Endothelial cell of umbilical vein (primary cell): ENCODE measurements at regions not wholly inside any gene's neighbourhood (a gene's known extent, or its start where the extent isn't known, plus 50 kb on each side); places are given as distances from the start of the nearest gene placed in this dataset.

Experiments
- BruUV-seq: library from RNA; stranded (reverse); fragments of 400-500 nt; replicated peaks from 2 replicates; lab custom pipeline; 2021; lab: Mats Ljungman, UMichigan
- CTCF ChIA-PET: fragments of 300-600, 350-600 bp; sonication (Branson Sonifier 250); formaldehyde crosslinking; loops from one replicate; lab custom pipeline; 2021; ENCODE audit warnings: antibody characterized with exemption, inconsistent platforms; lab: Charles Lee
- POLR2A ChIA-PET: fragments of 300-600, 350-600 bp; sonication (Branson Sonifier 250); formaldehyde crosslinking; loops from one replicate; lab custom pipeline; 2021; ENCODE audit warnings: antibody characterized with exemption, inconsistent platforms; lab: Charles Lee
- DNase-seq: peaks from one replicate; pipeline ENCODE4 v3.0.0-alpha.2; 2011; ENCODE audit warnings: low read depth, low spot score
- FAIRE-seq: peaks from 2 replicates; lab custom pipeline; 2011; peaks lifted over from hg19 to GRCh38; lab: Jason Lieb, UNC
- H2AFZ ChIP-seq: 2 replicates; pipeline ENCODE4 v1.6.0; 2012; ENCODE audit warnings: low read depth, low read length, control low read depth, inconsistent platforms
- H3K27ac ChIP-seq: 2 replicates; pipeline ENCODE4 v1.5.1; 2011; ENCODE audit warnings: low read depth, mild to moderate bottlenecking, control low read depth, low read length, moderate library complexity; ENCODE audit not compliant: insufficient read depth
- H3K27me3 ChIP-seq, 2 experiments: 2 replicates each; pipeline versions ENCODE4 v1.6.0 to v1.6.1; 2011; ENCODE audit warnings: low read length in 2 of 2, mixed read lengths in 1 of 2; ENCODE audit not compliant: control insufficient read depth in 2 of 2, insufficient read depth in 2 of 2
- H3K36me3 ChIP-seq, 2 experiments: 2 replicates in 1 of 2; 3 replicates in 1 of 2; pipeline ENCODE4 v1.5.1; 2011; ENCODE audit warnings: low read length in 2 of 2, mild to moderate bottlenecking in 1 of 2, moderate library complexity in 1 of 2; ENCODE audit not compliant: control insufficient read depth in 2 of 2, insufficient read depth in 2 of 2; ENCODE audit errors: extremely low read depth in 1 of 2
- H3K4me1 ChIP-seq: 3 replicates; pipeline ENCODE4 v1.5.1; 2011; ENCODE audit warnings: mild to moderate bottlenecking, low read length; ENCODE audit not compliant: control insufficient read depth, insufficient read depth; ENCODE audit errors: extremely low read depth
- H3K4me2 ChIP-seq: 2 replicates; pipeline ENCODE4 v1.6.1; 2011; ENCODE audit warnings: low read length, control low read depth, mixed read lengths; ENCODE audit not compliant: insufficient read depth
- H3K4me3 ChIP-seq, 3 experiments: fragments of 200-600 bp in 1 of 3; sonication (generic), shearing (Covaris generic) in 1 of 3; replicated peaks in 1 of 3; 2 replicates each; pipeline ENCODE4 v1.5.1; 2011 to 2016; ENCODE audit warnings: control low read depth in 3 of 3, low read length in 3 of 3, mild to moderate bottlenecking in 2 of 3, inconsistent platforms in 1 of 3, low read depth in 1 of 3, moderate library complexity in 1 of 3; ENCODE audit not compliant: insufficient read depth in 1 of 3
- H3K79me2 ChIP-seq: 2 replicates; pipeline ENCODE4 v1.6.0; 2012; ENCODE audit warnings: low read length, inconsistent platforms; ENCODE audit not compliant: control insufficient read depth, insufficient read depth
- H3K9ac ChIP-seq: replicated peaks from 2 replicates; pipeline ENCODE3; 2011; ENCODE audit warnings: low read length, control low read depth; ENCODE audit not compliant: insufficient read depth; ENCODE audit errors: extremely low read depth
- H3K9me1 ChIP-seq: replicated peaks from 3 replicates; pipeline ENCODE4 v1.6.0; 2011; ENCODE audit warnings: mild to moderate bottlenecking, low read length; ENCODE audit not compliant: control insufficient read depth, insufficient read depth; ENCODE audit errors: extremely low read depth
- H3K9me3 ChIP-seq: replicated peaks from 2 replicates; pipeline ENCODE4 v1.5.1; 2012; ENCODE audit warnings: low read length, inconsistent platforms; ENCODE audit not compliant: control insufficient read depth, insufficient read depth
- H4K20me1 ChIP-seq: replicated peaks from 2 replicates; pipeline ENCODE3; 2011; ENCODE audit warnings: mild to moderate bottlenecking, low read length; ENCODE audit not compliant: control insufficient read depth, insufficient read depth; ENCODE audit errors: extremely low read depth
- EZH2 ChIP-seq: IDR thresholded peaks from 2 replicates; pipeline ENCODE4 v1.6.1; 2012; ENCODE audit warnings: borderline replicate concordance, low read depth, mild to moderate bottlenecking, moderate library complexity, low read length, inconsistent platforms; ENCODE audit not compliant: severe bottlenecking
- FOS ChIP-seq: IDR thresholded peaks from 2 replicates; pipeline ENCODE4 v1.6.1; 2011; ENCODE audit warnings: mild to moderate bottlenecking, low read length, moderate library complexity, borderline replicate concordance; ENCODE audit not compliant: insufficient read depth
- JUN ChIP-seq: IDR thresholded peaks from 2 replicates; pipeline ENCODE4 v1.6.1; 2011; ENCODE audit warnings: borderline replicate concordance, low read depth; ENCODE audit not compliant: insufficient read length, insufficient read depth
- MYC ChIP-seq: IDR thresholded peaks from one replicate; pipeline ENCODE4 v1.6.1; 2011; ENCODE audit warnings: mild to moderate bottlenecking, low read depth, low read length
- POLR2A ChIP-seq: IDR thresholded peaks from 2 replicates; pipeline ENCODE4 v1.6.1; 2012; ENCODE audit warnings: low read depth, mild to moderate bottlenecking, control low read depth, low read length
- POLR2AphosphoS5 ChIP-seq: IDR thresholded peaks from 2 replicates; pipeline ENCODE4 v1.6.1; 2012; ENCODE audit warnings: low read depth, mild to moderate bottlenecking, control low read depth, low read length, moderate library complexity; ENCODE audit not compliant: insufficient read depth
- dilution Hi-C: fragments of 300-500 bp; cut with MboI; formaldehyde crosslinking; loops from one replicate; pipeline ENCODE4 v1.15.0; 2019; ENCODE audit warnings: low sequenced_read_pairs; ENCODE audit not compliant: extremely low pct_ligation_motif_present
- intact Hi-C: fragments of 100-400 bp; cut with micrococcal nuclease; formaldehyde crosslinking; loops from one replicate; pipeline ENCODE4 v1.10.0; 2022
- TF ChIP-seq, protein P1 (sequence below): IDR thresholded peaks from 2 replicates; pipeline ENCODE4 v1.6.1; 2011; ENCODE audit not compliant: insufficient read depth, insufficient read length

DNA sequence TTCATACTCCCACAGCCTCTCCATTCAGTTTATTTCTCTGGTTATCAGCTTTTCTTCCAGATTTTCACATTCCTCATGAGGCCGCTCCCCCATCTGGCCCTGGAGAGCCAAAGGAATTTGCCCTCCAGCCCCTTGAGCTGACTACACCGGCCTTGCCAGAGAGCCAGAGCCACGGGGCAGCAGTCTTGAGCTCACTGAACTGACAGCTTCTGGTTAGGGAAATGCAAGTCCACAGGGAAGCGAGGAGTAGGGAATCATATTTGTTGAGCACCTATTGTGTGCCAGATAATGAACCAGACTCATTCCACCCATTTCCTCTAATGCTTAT lies 102.4 kb downstream of the ABCC12 start:
- no peaks in the 10 kb centered on the region for H3K36me3 ChIP-seq
- TF ChIP-seq POLR2AphosphoS5 (no peak), EZH2 (no peak)
- H3K4me1 ChIP-seq: no peaks in the 10 kb centered on the region
- DNase-seq (peak; percentile 2), FAIRE-seq (no peak)
- intact Hi-C loops: loop anchor here (10.0 kb wide), 1 partner anchor 1109 kb away; no protein-coding TSS in a partner anchor
- no peaks in the 10 kb centered on the region for H3K9me1 ChIP-seq
- no peak overlapping the region for H3K4me3 ChIP-seq
- H3K9ac ChIP-seq: no peak overlapping the region
- H3K79me2 ChIP-seq: no peaks in the 10 kb centered on the region
- CTCF ChIA-PET: interaction anchor here (0.7 to 6.0 kb wide), 5 partner anchors 43 to 1015 kb away, joined by 3 to 199 read pairs (median 4); partner anchors contain the start of gene NETO2
- POLR2A ChIA-PET: interaction anchor here (0.6 kb wide), 1 partner anchor 1076 kb away, joined by 3 read pairs; no protein-coding TSS in a partner anchor
- no peak overlapping the region for H2AFZ ChIP-seq
- no peak overlapping the region for H3K4me2 ChIP-seq
- H4K20me1 ChIP-seq: no peaks in the 10 kb centered on the region
- H3K9me3 ChIP-seq: no peaks in the 10 kb centered on the region
- H3K27ac ChIP-seq: no peak overlapping the region
- dilution Hi-C loops: no loop called here
- no TSS peak for BruUV-seq
- peaks cover 0 to 2% of the 10 kb centered on the region in 2 experiments for H3K27me3 ChIP-seq

- ChIA-PET CTCF (interaction anchor here (0.7 to 6.0 kb wide), 5 partner anchors 43 to 1015 kb away, joined by 3 to 199 read pairs (median 4); partner anchors contain the start of gene NETO2), POLR2A (interaction anchor here (0.6 kb wide), 1 partner anchor 1075 kb away, joined by 3 read pairs; no protein-coding TSS in a partner anchor)
- dilution Hi-C loops (no loop called here), intact Hi-C loops (loop anchor here (10.0 kb wide), 1 partner anchor 1108 kb away; no protein-coding TSS in a partner anchor)
- no peak overlapping the region for H3K4me3 ChIP-seq
- no peak overlapping the region for H3K4me2 ChIP-seq
- no peaks in the 10 kb centered on the region for H3K9me1 ChIP-seq
- H3K27ac ChIP-seq: no peak overlapping the region
- no peak overlapping the region for H3K9ac ChIP-seq
- TF ChIP-seq MYC (no peak), EZH2 (no peak), JUN (no peak), FOS (no peak), POLR2A (no peak)
- TF ChIP-seq, protein P1, sequence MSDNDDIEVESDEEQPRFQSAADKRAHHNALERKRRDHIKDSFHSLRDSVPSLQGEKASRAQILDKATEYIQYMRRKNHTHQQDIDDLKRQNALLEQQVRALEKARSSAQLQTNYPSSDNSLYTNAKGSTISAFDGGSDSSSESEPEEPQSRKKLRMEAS: no peak
- no peaks in the 10 kb centered on the region for H4K20me1 ChIP-seq
- BruUV-seq: no TSS peak
- no peaks in the 10 kb centered on the region for H3K4me1 ChIP-seq
- no peak overlapping the region for H2AFZ ChIP-seq
- H3K27me3 ChIP-seq: peaks cover 0 to 2% of the 10 kb centered on the region in 2 experiments
- no peaks in the 10 kb centered on the region for H3K36me3 ChIP-seq
- FAIRE-seq: no peak
- H3K79me2 ChIP-seq: no peaks in the 10 kb centered on the region
- DNase-seq: no peak
- no peaks in the 10 kb centered on the region for H3K9me3 ChIP-seq
These were observed 102.9 kb downstream of the ABCC12 start for GRCh38 chr16:48052731-48053417.
